ENCODE measurements at regions not wholly inside any gene's neighbourhood (a gene's known extent, or its start where the extent isn't known, plus 50 kb on each side); places are given as distances from the start of the nearest gene placed in this dataset.

GRCh38 chr11:19370100-19370861 is 129.5 kb upstream of the E2F8 start:
- no peaks in the 10 kb centered on the region for H3K27me3 ChIP-seq (replicated peaks in 1 of 4; ENCODE audit: control insufficient read depth in 3 of 4, extremely low read depth in 1 of 4, insufficient read depth in 3 of 4, low read length in 3 of 4)
- ChIA-PET POLR2A (ENCODE audit: partially characterized antibody) (no interaction called here), CTCF (ENCODE audit: partially characterized antibody) (interaction anchor here (0.9 to 1.8 kb wide), 2 partner anchors 9 to 22 kb away, joined by 3 to 4 read pairs; no protein-coding TSS in a partner anchor)
- no peak overlapping the region for H3K56ac ChIP-seq (replicated peaks; ENCODE audit: insufficient read length, low read depth, low read length)
- no peak overlapping the region for H4K5ac ChIP-seq (ENCODE audit: insufficient read length, low read depth, low read length)
- H2BK12ac ChIP-seq (ENCODE audit: low read depth, low read length): no peak overlapping the region
- H2BK5ac ChIP-seq (ENCODE audit: low read depth, low read length): no peak overlapping the region
- H3K23ac ChIP-seq (ENCODE audit: insufficient read length): no peak overlapping the region
- H3K79me2 ChIP-seq (ENCODE audit: control insufficient read depth in 1 of 2, insufficient read depth in 2 of 2, low read length in 2 of 2): no peaks in the 10 kb centered on the region
- H4K91ac ChIP-seq (replicated peaks; ENCODE audit: insufficient read length, low read length): no peak overlapping the region
- no peak overlapping the region for H3K18ac ChIP-seq (ENCODE audit: extremely low read depth, low read length)
- no peak overlapping the region for H3K4me2 ChIP-seq (ENCODE audit: insufficient read depth in 1 of 2, low read depth in 2 of 2, low read length in 2 of 2)
- H3K4me1 ChIP-seq (replicated peaks in 1 of 4; ENCODE audit: control insufficient read depth in 3 of 4, insufficient read depth in 4 of 4, low read length in 3 of 4): peaks cover 0 to 3% (median 2%) of the 10 kb centered on the region in 4 experiments; a peak in 4 of 7 replicates
- no peak overlapping the region for H2AK5ac ChIP-seq (ENCODE audit: low read depth, low read length)
- H4K8ac ChIP-seq (ENCODE audit: extremely low read depth, insufficient read depth, low read length): no peak overlapping the region
- no peak overlapping the region for H3K14ac ChIP-seq (ENCODE audit: insufficient read length)
- H3K27ac ChIP-seq (ENCODE audit: low read depth, low read length): no peak overlapping the region
- no peaks in the 10 kb centered on the region for H3K23me2 ChIP-seq (ENCODE audit: low read depth, low read length)
- no peak overlapping the region for H3K9ac ChIP-seq (replicated peaks in 1 of 4; ENCODE audit: extremely low read depth in 1 of 4, low read depth in 3 of 4, low read length in 3 of 4)
- no peak overlapping the region for H2BK15ac ChIP-seq (ENCODE audit: low read length)
- no peaks in the 10 kb centered on the region for H3K9me3 ChIP-seq (ENCODE audit: insufficient read depth in 2 of 2, low read depth in 1 of 2, low read length in 1 of 2)
- 85% methylated on average over 7 of the region's 7 CpGs; no CpG with 5 or more reads in 1 of the 2 experiments for WGBS, 2 experiments (ENCODE audit: extremely low coverage in 1 of 2, insufficient coverage in 1 of 2, insufficient read length in 1 of 2, insufficient replicate concordance in 2 of 2, low coverage in 1 of 2, low lambda C conversion rate in 2 of 2, missing lambda C conversion rate in 1 of 2)
- DNase-seq (ENCODE audit: low read depth in 1 of 2, low spot score in 2 of 2) (no peak), FAIRE-seq (no peak)
- H2BK120ac ChIP-seq (replicated peaks; ENCODE audit: low read depth, low read length): no peak overlapping the region
- no peak overlapping the region for H3K4me3 ChIP-seq (ENCODE audit: extremely low read depth in 1 of 4, insufficient read depth in 2 of 4, low read depth in 3 of 4, low read length in 4 of 4)
- H3K36me3 ChIP-seq (ENCODE audit: control insufficient read depth in 2 of 4, insufficient read depth in 4 of 4, low read length in 3 of 4): no peaks in the 10 kb centered on the region
- TF ChIP-seq HDAC6 (IDR thresholded peaks at IDR 0.05; ENCODE audit: low read depth, low read length) (no peak), CEBPB (IDR thresholded peaks at IDR 0.05; ENCODE audit: low read depth, low read length) (0 out of 2 replicates have a peak, but pooled peaks have one; percentile 25)
- H2BK20ac ChIP-seq (ENCODE audit: low read length): no peak overlapping the region
- no peaks in the 10 kb centered on the region for H3K79me1 ChIP-seq (ENCODE audit: low read depth, low read length)
- H4K20me1 ChIP-seq (replicated peaks in 1 of 2; ENCODE audit: control insufficient read depth in 1 of 2, insufficient read depth in 2 of 2, low read length in 2 of 2): no peaks in the 10 kb centered on the region
- H3K4ac ChIP-seq (replicated peaks; ENCODE audit: insufficient read length, low read depth, low read length): no peak overlapping the region
- H2AFZ ChIP-seq (ENCODE audit: low read length): no peak overlapping the region
